HG03460 (cell line): ENCODE measurements at regions not wholly inside any gene's neighbourhood (a gene's known extent, or its start where the extent isn't known, plus 50 kb on each side); places are given as distances from the start of the nearest gene placed in this dataset.

Source experiments
- ATAC-seq: cut with Tn5 transposase; IDR thresholded peaks from one replicate; pipeline ENCODE4 v1.9.1; 2021; ENCODE audit not compliant: unreplicated experiment

GRCh38 chr6:14822012-14822553, 423.8 kb upstream of the JARID2 start:
- no peak for ATAC-seq

GRCh38 chr6:14822679-14823078, 423.2 kb upstream of the JARID2 start:
- no peak for ATAC-seq

- ATAC-seq, result no peak
These were observed 421.8 kb upstream of the JARID2 start for GRCh38 chr6:14824060-14824459.

- ATAC-seq, result no peak
These were observed 421.2 kb upstream of the JARID2 start for GRCh38 chr6:14824484-14825275.

GRCh38 chr6:14826456-14826855, 419.4 kb upstream of the JARID2 start:
- ATAC-seq, result no peak

GRCh38 chr6:14827354-14827753, 418.5 kb upstream of the JARID2 start:
- ATAC-seq, result no peak

- no peak for ATAC-seq
These were observed 417.7 kb upstream of the JARID2 start for GRCh38 chr6:14828201-14828611.

GRCh38 chr6:14831070-14831469, 414.8 kb upstream of the JARID2 start:
- no peak for ATAC-seq

- no peak for ATAC-seq
These were observed 413.9 kb upstream of the JARID2 start for GRCh38 chr6:14831937-14832336.

GRCh38 chr6:14832427-14832826, 413.4 kb upstream of the JARID2 start:
- no peak for ATAC-seq

- no peak for ATAC-seq
These were observed 410.9 kb upstream of the JARID2 start for GRCh38 chr6:14834851-14835530.

- ATAC-seq, result no peak
These were observed 408.4 kb upstream of the JARID2 start for GRCh38 chr6:14837435-14837834.

- ATAC-seq, result no peak
These were observed 407.7 kb upstream of the JARID2 start for GRCh38 chr6:14838133-14838583.

- ATAC-seq, result no peak
These were observed 403.9 kb upstream of the JARID2 start for GRCh38 chr6:14841901-14842421.

GRCh38 chr6:14844411-14844810, 401.5 kb upstream of the JARID2 start:
- ATAC-seq, result no peak

- ATAC-seq, result no peak
These were observed 397.9 kb upstream of the JARID2 start for GRCh38 chr6:14848019-14848418.

GRCh38 chr6:14849185-14849584, 396.7 kb upstream of the JARID2 start:
- ATAC-seq, result no peak

GRCh38 chr6:14851281-14851680, 394.6 kb upstream of the JARID2 start:
- ATAC-seq, result no peak

GRCh38 chr6:14852375-14852774, 393.5 kb upstream of the JARID2 start:
- no peak for ATAC-seq

- ATAC-seq, result no peak
These were observed 389.7 kb upstream of the JARID2 start for GRCh38 chr6:14856177-14856576.

- no peak for ATAC-seq
These were observed 388.9 kb upstream of the JARID2 start for GRCh38 chr6:14857001-14857400.

- no peak for ATAC-seq
These were observed 388.4 kb upstream of the JARID2 start for GRCh38 chr6:14857501-14857900.
